Colonic mucosa (tissue), 4 donors: ENCODE measurements at regions not wholly inside any gene's neighbourhood (a gene's known extent, or its start where the extent isn't known, plus 50 kb on each side); places are given as distances from the start of the nearest gene placed in this dataset.

Experiments used
- DNase-seq: peaks from one replicate; pipeline ENCODE4 v3.0.0-alpha.2; 2020
- H3K27ac ChIP-seq: fragments of 200-600 bp; one replicate; pipeline ENCODE4 v1.8.0; 2021
- H3K27me3 ChIP-seq: fragments of 200-600 bp; one replicate; pipeline ENCODE4 v1.8.0; 2021
- H3K36me3 ChIP-seq: fragments of 200-600 bp; one replicate; pipeline ENCODE4 v1.8.0; 2021
- H3K4me1 ChIP-seq: fragments of 200-600 bp; one replicate; pipeline ENCODE4 v1.8.0; 2021; ENCODE audit warnings: mild to moderate bottlenecking
- H3K4me3 ChIP-seq: fragments of 200-600 bp; one replicate; pipeline ENCODE4 v1.8.0; 2021
- H3K9ac ChIP-seq, 2 donors: one replicate each; pipeline ENCODE4 v1.7.0; 2013; ENCODE audit warnings: control low read depth in 2 of 2, low read depth in 2 of 2, low read length in 2 of 2
- H3K9me3 ChIP-seq: fragments of 200-600 bp; one replicate; pipeline ENCODE4 v1.8.0; 2021
- CTCF ChIP-seq: fragments of 200-600 bp; IDR thresholded peaks from one replicate; pipeline ENCODE4 v1.8.0; 2022; ENCODE audit warnings: antibody characterized with exemption, mild to moderate bottlenecking
- intact Hi-C: fragments of 100-400 bp; cut with DNase I; formaldehyde crosslinking; loops from one replicate; pipeline ENCODE4 v1.14.1; 2022
- donor health status: healthy.
- donor health status: DM: no; HTN: no; CAD: no.
- donor health status: DM: no; HTN: no; CAD: no.

DNA sequence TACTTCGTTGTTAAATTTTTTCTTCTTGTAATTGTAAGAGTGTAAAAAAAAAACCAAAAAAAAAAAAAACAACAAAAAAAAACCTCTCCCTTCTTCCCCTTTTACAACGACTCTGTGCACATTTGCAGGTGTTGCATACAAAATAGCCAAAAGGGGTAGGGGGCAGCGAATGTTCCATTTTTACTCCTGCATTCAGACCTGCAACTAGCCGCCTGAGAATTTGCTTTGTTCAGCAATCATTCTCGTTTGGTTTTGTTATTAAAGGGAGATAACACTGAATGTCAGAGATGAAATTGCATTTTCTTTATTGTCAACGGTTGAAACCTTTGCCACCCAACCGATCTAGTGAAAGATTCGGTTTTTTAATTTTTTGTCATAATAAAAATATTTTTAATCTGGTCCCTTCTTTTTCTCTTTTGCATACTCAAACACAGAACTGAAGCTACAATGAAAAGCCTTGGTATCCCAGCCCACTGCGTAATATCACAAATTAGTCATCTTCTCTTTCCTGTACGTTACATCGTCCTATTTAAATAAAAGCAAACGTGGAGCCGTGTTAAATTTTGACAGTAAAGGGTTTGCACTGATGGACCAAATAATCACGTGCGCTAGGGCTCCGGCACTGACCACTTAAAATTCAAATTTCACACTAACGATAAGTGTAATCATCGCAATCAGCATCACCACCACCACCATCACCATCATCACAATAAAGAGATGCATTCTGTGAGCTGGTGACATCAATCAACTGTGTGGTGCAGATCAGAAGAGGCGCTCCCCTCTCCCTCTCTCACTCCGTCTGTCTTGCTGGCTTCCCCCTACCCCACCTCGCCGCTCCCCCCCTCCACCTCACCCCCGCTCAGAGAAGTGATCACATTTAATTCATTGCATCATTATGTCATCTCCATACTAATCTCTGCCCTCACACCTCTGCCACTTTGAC, 406.2 kb upstream of the PSMD7 start:
- intact Hi-C loops: no loop called here
- H3K9ac ChIP-seq: no peak overlapping the region
- H3K27me3 ChIP-seq: no peaks in the 10 kb centered on the region
- no peak for TF ChIP-seq CTCF
- H3K4me1 ChIP-seq: no peaks in the 10 kb centered on the region
- no peaks in the 10 kb centered on the region for H3K9me3 ChIP-seq
- H3K4me3 ChIP-seq: no peak overlapping the region
- DNase-seq: no peak
- H3K27ac ChIP-seq: no peak overlapping the region
- no peaks in the 10 kb centered on the region for H3K36me3 ChIP-seq

- no peak for TF ChIP-seq CTCF
- Histone ChIP-seq H3K27ac (no peak overlapping the region), H3K9ac (no peak overlapping the region), H3K9me3 (no peaks in the 10 kb centered on the region), H3K27me3 (no peaks in the 10 kb centered on the region), H3K36me3 (no peaks in the 10 kb centered on the region), H3K4me1 (no peaks in the 10 kb centered on the region), H3K4me3 (no peak overlapping the region)
- intact Hi-C loops: loop anchor here (10.0 kb wide), 1 partner anchor 146 kb away; no protein-coding TSS in a partner anchor
- no peak for DNase-seq
These were observed 407.6 kb upstream of the PSMD7 start for GRCh38 chr16:73888840-73889490.

- Histone ChIP-seq H3K4me1 (no peaks in the 10 kb centered on the region), H3K27me3 (no peaks in the 10 kb centered on the region), H3K9ac (no peak overlapping the region), H3K4me3 (no peak overlapping the region), H3K9me3 (no peaks in the 10 kb centered on the region), H3K36me3 (no peaks in the 10 kb centered on the region), H3K27ac (no peak overlapping the region)
- intact Hi-C loops: loop anchor here (10.0 kb wide), 1 partner anchor 147 kb away; no protein-coding TSS in a partner anchor
- no peak for TF ChIP-seq CTCF
- no peak for DNase-seq
These were observed 408.7 kb upstream of the PSMD7 start for GRCh38 chr16:73887911-73888310.

- Histone ChIP-seq H3K4me3 (no peak overlapping the region), H3K27ac (no peak overlapping the region), H3K4me1 (no peaks in the 10 kb centered on the region), H3K9me3 (no peaks in the 10 kb centered on the region), H3K27me3 (no peaks in the 10 kb centered on the region), H3K9ac (no peak overlapping the region), H3K36me3 (no peaks in the 10 kb centered on the region)
- intact Hi-C loops: loop anchor here (10.0 kb wide), 1 partner anchor 148 kb away; no protein-coding TSS in a partner anchor
- no peak for DNase-seq
- TF ChIP-seq CTCF: no peak
These were observed 410.2 kb upstream of the PSMD7 start for GRCh38 chr16:73886426-73886825.

- Histone ChIP-seq H3K4me1 (no peaks in the 10 kb centered on the region), H3K27me3 (no peaks in the 10 kb centered on the region), H3K9ac (no peak overlapping the region), H3K36me3 (no peaks in the 10 kb centered on the region), H3K27ac (no peak overlapping the region), H3K9me3 (no peaks in the 10 kb centered on the region), H3K4me3 (no peak overlapping the region)
- no peak for DNase-seq
- TF ChIP-seq CTCF: no peak
- intact Hi-C loops: loop anchor here (10.0 kb wide), 1 partner anchor 149 kb away; no protein-coding TSS in a partner anchor
These were observed 411.3 kb upstream of the PSMD7 start for GRCh38 chr16:73885319-73885718.
